ENCODE measurements at regions not wholly inside any gene's neighbourhood (a gene's known extent, or its start where the extent isn't known, plus 50 kb on each side); places are given as distances from the start of the nearest gene placed in this dataset.

DNA sequence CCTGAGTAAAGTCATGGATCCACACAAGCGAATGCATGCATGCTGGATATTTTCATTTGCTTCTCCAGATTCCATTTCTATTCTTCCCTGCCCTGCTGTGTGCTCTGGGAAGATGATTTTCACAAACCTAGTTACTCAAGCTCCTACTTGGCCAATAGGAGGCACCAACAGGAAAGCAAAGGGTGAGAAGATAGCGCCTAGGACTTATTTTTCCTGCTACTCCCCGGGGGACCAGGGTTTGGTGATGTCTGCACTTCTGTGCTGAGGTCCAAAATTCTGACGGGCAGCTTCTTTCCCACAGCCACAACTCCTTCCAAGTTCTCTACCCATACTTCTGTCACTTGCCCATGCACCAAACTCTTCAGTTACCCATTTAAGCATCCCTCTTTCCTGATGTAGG lies 509.3 kb upstream of the TENM4 start:
- TF ChIP-seq, protein P1, sequence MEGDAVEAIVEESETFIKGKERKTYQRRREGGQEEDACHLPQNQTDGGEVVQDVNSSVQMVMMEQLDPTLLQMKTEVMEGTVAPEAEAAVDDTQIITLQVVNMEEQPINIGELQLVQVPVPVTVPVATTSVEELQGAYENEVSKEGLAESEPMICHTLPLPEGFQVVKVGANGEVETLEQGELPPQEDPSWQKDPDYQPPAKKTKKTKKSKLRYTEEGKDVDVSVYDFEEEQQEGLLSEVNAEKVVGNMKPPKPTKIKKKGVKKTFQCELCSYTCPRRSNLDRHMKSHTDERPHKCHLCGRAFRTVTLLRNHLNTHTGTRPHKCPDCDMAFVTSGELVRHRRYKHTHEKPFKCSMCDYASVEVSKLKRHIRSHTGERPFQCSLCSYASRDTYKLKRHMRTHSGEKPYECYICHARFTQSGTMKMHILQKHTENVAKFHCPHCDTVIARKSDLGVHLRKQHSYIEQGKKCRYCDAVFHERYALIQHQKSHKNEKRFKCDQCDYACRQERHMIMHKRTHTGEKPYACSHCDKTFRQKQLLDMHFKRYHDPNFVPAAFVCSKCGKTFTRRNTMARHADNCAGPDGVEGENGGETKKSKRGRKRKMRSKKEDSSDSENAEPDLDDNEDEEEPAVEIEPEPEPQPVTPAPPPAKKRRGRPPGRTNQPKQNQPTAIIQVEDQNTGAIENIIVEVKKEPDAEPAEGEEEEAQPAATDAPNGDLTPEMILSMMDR (IDR thresholded peaks at IDR 0.05), result no peak
- TF ChIP-seq EP300 (IDR thresholded peaks at IDR 0.05), result no peak
